CD14-positive monocyte (primary cell): ENCODE measurements at regions not wholly inside any gene's neighbourhood (a gene's known extent, or its start where the extent isn't known, plus 50 kb on each side); places are given as distances from the start of the nearest gene placed in this dataset.

ENCODE experiments used
- DNase-seq, 3 donors: peaks; one replicate each; pipeline ENCODE4 v3.0.0-alpha.2; 2011 to 2022
- H2AFZ ChIP-seq: 2 replicates; pipeline ENCODE4 v1.6.0; 2012; ENCODE audit warnings: mild to moderate bottlenecking, low read depth, low read length, inconsistent platforms; ENCODE audit not compliant: insufficient read depth, poor library complexity, severe bottlenecking
- H3K27ac ChIP-seq, 2 donors: 1 replicate in 1 of 2; 2 replicates in 1 of 2; pipeline ENCODE4 v1.5.1; 2012 to 2013; ENCODE audit warnings: low read length in 2 of 2, control low read depth in 1 of 2, inconsistent platforms in 1 of 2, low read depth in 1 of 2, mild to moderate bottlenecking in 1 of 2
- H3K27me3 ChIP-seq, 2 donors: one replicate each; pipeline versions ENCODE4 v1.6.0 to v1.6.1; 2011 to 2013; ENCODE audit warnings: low read length in 2 of 2; ENCODE audit not compliant: control insufficient read depth in 2 of 2, insufficient read depth in 2 of 2
- H3K36me3 ChIP-seq, 2 donors: replicated peaks in 1 of 2; 1 replicate in 1 of 2; 2 replicates in 1 of 2; pipeline versions ENCODE4 v1.5.1 to v1.6.1; 2012 to 2013; ENCODE audit warnings: low read length in 2 of 2, control low read depth in 1 of 2, inconsistent platforms in 1 of 2, mild to moderate bottlenecking in 1 of 2; ENCODE audit not compliant: insufficient read depth in 2 of 2, control insufficient read depth in 1 of 2
- H3K4me1 ChIP-seq, 2 donors: 1 replicate in 1 of 2; 2 replicates in 1 of 2; pipeline versions ENCODE4 v1.5.1 to v1.6.1; 2012 to 2013; ENCODE audit warnings: low read length in 2 of 2, control low read depth in 1 of 2, inconsistent platforms in 1 of 2, mild to moderate bottlenecking in 1 of 2, moderate library complexity in 1 of 2; ENCODE audit not compliant: insufficient read depth in 2 of 2, control insufficient read depth in 1 of 2
- H3K4me2 ChIP-seq: replicated peaks from 2 replicates; pipeline ENCODE3; 2012; ENCODE audit warnings: low read length, moderate library complexity, mild to moderate bottlenecking; ENCODE audit not compliant: poor library complexity, severe bottlenecking; ENCODE audit errors: extremely low read depth
- H3K4me3 ChIP-seq, 3 experiments: fragments of 200-600 bp in 1 of 3; sonication (generic) in 1 of 3; replicated peaks in 1 of 3; 1 replicate in 2 of 3; 2 replicates in 1 of 3; pipeline ENCODE4 v1.5.1; 2011 to 2013; ENCODE audit warnings: low read length in 3 of 3, mild to moderate bottlenecking in 3 of 3, control low read depth in 2 of 3, low read depth in 2 of 3, inconsistent platforms in 1 of 3, moderate library complexity in 1 of 3
- H3K79me2 ChIP-seq: 2 replicates; pipeline ENCODE4 v1.6.0; 2012; ENCODE audit warnings: mild to moderate bottlenecking, control low read depth, inconsistent platforms, low read length, moderate library complexity; ENCODE audit not compliant: insufficient read depth
- H3K9ac ChIP-seq: 2 replicates; pipeline ENCODE4 v1.6.0; 2017; ENCODE audit warnings: low read length, mild to moderate bottlenecking; ENCODE audit not compliant: insufficient read depth, poor library complexity, severe bottlenecking
- H3K9me3 ChIP-seq, 2 donors: replicated peaks in 1 of 2; 1 replicate in 1 of 2; 2 replicates in 1 of 2; pipeline versions ENCODE4 v1.5.1 to v1.6.1; 2012 to 2013; ENCODE audit warnings: low read length in 2 of 2, control low read depth in 1 of 2; ENCODE audit not compliant: control insufficient read depth in 1 of 2, insufficient read depth in 1 of 2
- H4K20me1 ChIP-seq: 2 replicates; pipeline ENCODE4 v1.6.0; 2012; ENCODE audit warnings: mild to moderate bottlenecking, low read length, control low read depth, moderate library complexity; ENCODE audit not compliant: insufficient read depth
- H3K27ac Mint-ChIP-seq, 7 donors: one replicate each; pipeline ENCODE4 v1.8.0; 2020; ENCODE audit warnings: mild to moderate bottlenecking in 7 of 7, mixed read lengths in 7 of 7, moderate library complexity in 6 of 7, inconsistent platforms in 2 of 7
- H3K27me3 Mint-ChIP-seq, 3 donors: one replicate each; pipeline ENCODE4 v1.8.0; 2021 to 2022; ENCODE audit warnings: low read depth in 3 of 3, mild to moderate bottlenecking in 3 of 3, mixed read lengths in 3 of 3, moderate library complexity in 3 of 3, inconsistent platforms in 1 of 3
- H3K36me3 Mint-ChIP-seq, 2 donors: one replicate each; pipeline ENCODE4 v1.8.0; 2020; ENCODE audit warnings: mixed read lengths in 2 of 2, inconsistent platforms in 1 of 2, mild to moderate bottlenecking in 1 of 2
- H3K4me1 Mint-ChIP-seq: one replicate; pipeline ENCODE4 v1.8.0; 2020; ENCODE audit warnings: mild to moderate bottlenecking, mixed read lengths
- H3K4me3 Mint-ChIP-seq, 2 donors: one replicate each; pipeline ENCODE4 v1.8.0; 2020; ENCODE audit warnings: mild to moderate bottlenecking in 2 of 2, mixed read lengths in 2 of 2, moderate library complexity in 1 of 2
- H3K9me3 Mint-ChIP-seq, 7 donors: one replicate each; pipeline ENCODE4 v1.8.0; 2020 to 2022; ENCODE audit warnings: mixed read lengths in 7 of 7, mild to moderate bottlenecking in 6 of 7, moderate library complexity in 6 of 7, inconsistent platforms in 2 of 7
- WGBS: methylation state at CpG from one replicate; pipeline ENCODE4 v1.1.5; 2013; ENCODE audit warnings: missing lambda C conversion rate; ENCODE audit not compliant: insufficient coverage; 5-methylcytosine and 5-hydroxymethylcytosine counted together
- intact Hi-C, 2 donors: fragments of 100-400 bp; cut with micrococcal nuclease; formaldehyde crosslinking; loops; one replicate each; pipeline versions ENCODE4 v1.15.0 to v1.15.1; 2023
- TF ChIP-seq, protein P1 (sequence below): fragments of 200-600 bp; IDR thresholded peaks from one replicate; pipeline ENCODE4 v1.8.0; 2022; ENCODE audit warnings: antibody characterized with exemption, mild to moderate bottlenecking

DNA sequence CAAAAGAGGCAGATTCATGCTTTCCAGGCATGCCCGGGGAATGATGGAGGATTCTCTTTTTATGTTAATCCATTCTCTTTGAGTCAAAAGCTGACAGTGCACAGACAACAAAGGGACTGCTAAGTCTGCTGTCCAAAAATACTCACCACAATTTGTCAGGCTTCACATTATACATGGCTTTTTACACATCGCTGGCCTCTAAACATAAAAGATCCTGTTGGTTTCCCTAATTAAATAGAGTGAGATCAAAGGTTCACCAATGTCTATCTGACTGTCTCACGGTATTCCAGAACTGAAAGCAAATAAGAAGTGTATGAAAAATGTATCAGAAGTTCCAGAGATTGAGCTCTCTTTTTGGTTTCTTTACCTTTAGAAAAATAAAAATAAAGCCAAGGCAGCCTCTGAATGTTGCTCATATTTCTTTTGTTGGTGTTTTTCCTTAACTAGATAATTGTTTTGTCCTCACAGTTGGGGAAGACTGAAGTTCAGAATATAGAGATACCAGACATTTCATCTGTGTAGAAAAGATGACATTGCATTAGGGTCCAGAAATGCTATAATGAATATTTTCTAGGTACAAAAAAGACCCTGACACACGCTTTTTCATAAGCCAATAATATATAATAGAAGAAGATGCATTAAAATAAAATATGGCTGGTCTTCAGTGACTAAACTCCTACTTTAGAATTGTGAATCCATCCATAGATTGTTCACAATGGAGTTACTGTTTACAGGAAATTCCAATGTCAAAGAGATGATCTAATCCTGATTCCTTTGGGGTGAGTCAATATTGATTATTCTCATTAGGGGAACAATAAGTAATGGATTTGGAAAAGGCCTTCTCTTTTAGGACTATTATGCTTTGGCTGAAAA is 688.2 kb upstream of the CDH6 start:
- H3K79me2 ChIP-seq, result no peaks in the 10 kb centered on the region
- DNase-seq, result no peak
- H3K27ac ChIP-seq, result no peak overlapping the region
- intact Hi-C loops, result no loop called here
- no peaks in the 10 kb centered on the region for H3K9me3 ChIP-seq
- no peak overlapping the region for H3K4me2 ChIP-seq
- Mint-ChIP-seq H3K36me3 (no peaks in the 10 kb centered on the region), H3K4me1 (no peaks in the 10 kb centered on the region), H3K4me3 (no peak overlapping the region), H3K27ac (no peak overlapping the region), H3K9me3 (peaks cover 0 to 5% (median 4%) of the 10 kb centered on the region in 7 donors), H3K27me3 (no peaks in the 10 kb centered on the region)
- H3K9ac ChIP-seq, result no peak overlapping the region
- H2AFZ ChIP-seq, result no peak overlapping the region
- H3K4me3 ChIP-seq, result no peak overlapping the region
- no peaks in the 10 kb centered on the region for H4K20me1 ChIP-seq
- WGBS, result no CpG with 5 or more reads among the region's 4 CpGs
- no peaks in the 10 kb centered on the region for H3K4me1 ChIP-seq
- H3K27me3 ChIP-seq, result no peaks in the 10 kb centered on the region
- H3K36me3 ChIP-seq, result no peaks in the 10 kb centered on the region
- TF ChIP-seq, protein P1, sequence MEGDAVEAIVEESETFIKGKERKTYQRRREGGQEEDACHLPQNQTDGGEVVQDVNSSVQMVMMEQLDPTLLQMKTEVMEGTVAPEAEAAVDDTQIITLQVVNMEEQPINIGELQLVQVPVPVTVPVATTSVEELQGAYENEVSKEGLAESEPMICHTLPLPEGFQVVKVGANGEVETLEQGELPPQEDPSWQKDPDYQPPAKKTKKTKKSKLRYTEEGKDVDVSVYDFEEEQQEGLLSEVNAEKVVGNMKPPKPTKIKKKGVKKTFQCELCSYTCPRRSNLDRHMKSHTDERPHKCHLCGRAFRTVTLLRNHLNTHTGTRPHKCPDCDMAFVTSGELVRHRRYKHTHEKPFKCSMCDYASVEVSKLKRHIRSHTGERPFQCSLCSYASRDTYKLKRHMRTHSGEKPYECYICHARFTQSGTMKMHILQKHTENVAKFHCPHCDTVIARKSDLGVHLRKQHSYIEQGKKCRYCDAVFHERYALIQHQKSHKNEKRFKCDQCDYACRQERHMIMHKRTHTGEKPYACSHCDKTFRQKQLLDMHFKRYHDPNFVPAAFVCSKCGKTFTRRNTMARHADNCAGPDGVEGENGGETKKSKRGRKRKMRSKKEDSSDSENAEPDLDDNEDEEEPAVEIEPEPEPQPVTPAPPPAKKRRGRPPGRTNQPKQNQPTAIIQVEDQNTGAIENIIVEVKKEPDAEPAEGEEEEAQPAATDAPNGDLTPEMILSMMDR, result no peak

DNA sequence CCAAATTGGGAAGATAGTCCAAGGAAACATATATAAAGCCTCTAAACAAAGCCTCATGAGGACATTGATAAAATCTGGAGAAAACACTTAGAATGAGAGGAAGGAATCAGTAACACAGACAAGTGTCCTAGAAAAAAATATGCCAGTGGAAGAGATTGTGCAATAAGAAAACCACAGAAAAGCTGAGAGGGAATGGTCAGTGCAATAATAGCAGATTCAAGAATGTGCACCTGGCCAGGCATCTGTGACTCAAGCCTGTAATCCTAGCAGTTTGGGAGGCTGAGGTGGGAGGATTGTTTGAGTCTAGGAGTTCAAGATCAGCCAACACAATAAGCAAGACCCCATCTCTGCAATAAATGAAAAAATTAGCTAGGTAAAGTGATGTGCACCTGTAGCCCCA is 691.2 kb upstream of the CDH6 start:
- Mint-ChIP-seq H3K9me3 (peaks cover 0 to 9% (median 0%) of the 10 kb centered on the region in 7 donors), H3K4me1 (no peaks in the 10 kb centered on the region)
- no peak for DNase-seq

More for the DNA sequence above, 691.2 kb upstream of the CDH6 start:
- no peak overlapping the region for H3K4me3 ChIP-seq
- no peaks in the 10 kb centered on the region for H3K4me1 ChIP-seq
- H3K9me3 ChIP-seq, result peaks cover 8 to 11% of the 10 kb centered on the region in 2 donors
- H3K9ac ChIP-seq, result no peak overlapping the region
- TF ChIP-seq, protein P1, result no peak
- H3K27ac Mint-ChIP-seq, result no peak overlapping the region
- no peaks in the 10 kb centered on the region for H3K79me2 ChIP-seq
- H3K4me3 Mint-ChIP-seq, result no peak overlapping the region
- no peaks in the 10 kb centered on the region for H3K36me3 Mint-ChIP-seq
- no peaks in the 10 kb centered on the region for H3K27me3 ChIP-seq
- H4K20me1 ChIP-seq, result no peaks in the 10 kb centered on the region
- H2AFZ ChIP-seq, result no peak overlapping the region
- no peaks in the 10 kb centered on the region for H3K36me3 ChIP-seq
- H3K27ac ChIP-seq, result no peak overlapping the region
- H3K27me3 Mint-ChIP-seq, result no peaks in the 10 kb centered on the region
- intact Hi-C loops, result no loop called here
- no peak overlapping the region for H3K4me2 ChIP-seq
